ENCODE measurements at regions not wholly inside any gene's neighbourhood (a gene's known extent, or its start where the extent isn't known, plus 50 kb on each side); places are given as distances from the start of the nearest gene placed in this dataset.

DNA sequence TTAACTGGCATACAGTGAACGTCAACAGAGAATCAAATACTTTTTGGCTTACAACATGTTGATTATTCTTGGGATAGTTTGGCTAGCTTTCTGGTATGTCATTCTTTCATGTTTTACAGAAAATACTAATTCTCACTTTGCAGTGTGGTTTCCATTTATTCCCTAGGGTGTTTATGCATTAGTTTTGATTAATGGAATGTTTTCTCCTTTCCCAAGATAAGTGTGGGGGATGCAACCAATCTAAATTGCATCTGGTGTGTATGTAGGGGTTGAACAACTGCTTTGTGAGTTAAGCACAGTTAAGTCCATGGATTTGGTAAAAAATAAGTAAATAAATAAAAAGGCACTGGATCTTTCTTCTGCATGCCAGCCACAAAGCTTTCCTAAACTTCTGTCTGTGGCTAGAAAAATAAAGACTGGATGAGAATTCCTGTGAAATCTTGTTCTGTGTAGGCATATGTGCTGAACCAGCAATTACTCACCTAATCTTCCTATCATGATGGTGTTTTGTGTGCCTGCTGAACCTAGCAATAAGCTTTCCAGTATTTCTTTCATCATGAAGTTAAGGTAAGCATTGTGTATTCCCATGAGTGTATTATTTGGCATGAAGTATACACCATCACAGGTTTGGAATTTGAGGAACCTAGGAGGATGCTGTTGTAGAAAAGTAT, 50.6 kb upstream of the TENM3 start:
- no peaks in the 10 kb centered on the region for H3K9me3 ChIP-seq
- TF ChIP-seq, protein P1, sequence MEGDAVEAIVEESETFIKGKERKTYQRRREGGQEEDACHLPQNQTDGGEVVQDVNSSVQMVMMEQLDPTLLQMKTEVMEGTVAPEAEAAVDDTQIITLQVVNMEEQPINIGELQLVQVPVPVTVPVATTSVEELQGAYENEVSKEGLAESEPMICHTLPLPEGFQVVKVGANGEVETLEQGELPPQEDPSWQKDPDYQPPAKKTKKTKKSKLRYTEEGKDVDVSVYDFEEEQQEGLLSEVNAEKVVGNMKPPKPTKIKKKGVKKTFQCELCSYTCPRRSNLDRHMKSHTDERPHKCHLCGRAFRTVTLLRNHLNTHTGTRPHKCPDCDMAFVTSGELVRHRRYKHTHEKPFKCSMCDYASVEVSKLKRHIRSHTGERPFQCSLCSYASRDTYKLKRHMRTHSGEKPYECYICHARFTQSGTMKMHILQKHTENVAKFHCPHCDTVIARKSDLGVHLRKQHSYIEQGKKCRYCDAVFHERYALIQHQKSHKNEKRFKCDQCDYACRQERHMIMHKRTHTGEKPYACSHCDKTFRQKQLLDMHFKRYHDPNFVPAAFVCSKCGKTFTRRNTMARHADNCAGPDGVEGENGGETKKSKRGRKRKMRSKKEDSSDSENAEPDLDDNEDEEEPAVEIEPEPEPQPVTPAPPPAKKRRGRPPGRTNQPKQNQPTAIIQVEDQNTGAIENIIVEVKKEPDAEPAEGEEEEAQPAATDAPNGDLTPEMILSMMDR (IDR thresholded peaks at IDR 0.05; ENCODE audit: insufficient read depth in 1 of 2, low read depth in 1 of 2, low read length in 1 of 2, severe bottlenecking in 1 of 2, unreplicated experiment in 1 of 2), result no peak
- ChIA-PET POLR2A (no interaction called here), CTCF (no interaction called here)
- H3K27me3 Mint-ChIP-seq (ENCODE audit: insufficient read depth, unreplicated experiment), result no peaks in the 10 kb centered on the region
- no peak overlapping the region for H3K4me3 Mint-ChIP-seq (ENCODE audit: unreplicated experiment)
- H3K36me3 ChIP-seq (ENCODE audit: control insufficient read depth, insufficient read depth, low read length), result no peaks in the 10 kb centered on the region; the same call in 1 of the 2 replicates
- no peaks in the 10 kb centered on the region for H3K27me3 ChIP-seq (replicated peaks; ENCODE audit: control insufficient read depth, insufficient read depth, low read length)
- peaks cover 6% of the 10 kb centered on the region for H3K4me1 Mint-ChIP-seq (ENCODE audit: low read depth, unreplicated experiment)
- H3K4me1 ChIP-seq, result peaks cover 9% of the 10 kb centered on the region
- no peak overlapping the region for H3K27ac Mint-ChIP-seq (ENCODE audit: unreplicated experiment)
- intact Hi-C loops (cut with micrococcal nuclease; ENCODE audit: unreplicated experiment), result no loop called here
- H3K4me3 ChIP-seq (ENCODE audit: low read depth, low read length), result no peak overlapping the region
- DNase-seq, result no peak
- H3K9me3 Mint-ChIP-seq (ENCODE audit: unreplicated experiment), result no peaks in the 10 kb centered on the region
- BruUV-seq (replicated peaks), result no TSS peak
- H3K36me3 Mint-ChIP-seq (ENCODE audit: insufficient read depth, unreplicated experiment), result peaks cover 14% of the 10 kb centered on the region

- TF ChIP-seq, protein P1 (IDR thresholded peaks at IDR 0.05; ENCODE audit: insufficient read depth in 1 of 2, low read depth in 1 of 2, low read length in 1 of 2, severe bottlenecking in 1 of 2, unreplicated experiment in 1 of 2), result no peak
- Mint-ChIP-seq H3K4me1 (ENCODE audit: low read depth, unreplicated experiment) (peaks cover 6% of the 10 kb centered on the region), H3K9me3 (ENCODE audit: unreplicated experiment) (no peaks in the 10 kb centered on the region), H3K4me3 (ENCODE audit: unreplicated experiment) (no peak overlapping the region), H3K36me3 (ENCODE audit: insufficient read depth, unreplicated experiment) (peaks cover 16% of the 10 kb centered on the region), H3K27me3 (ENCODE audit: insufficient read depth, unreplicated experiment) (no peaks in the 10 kb centered on the region), H3K27ac (ENCODE audit: unreplicated experiment) (no peak overlapping the region)
- Histone ChIP-seq H3K9me3 (no peaks in the 10 kb centered on the region), H3K36me3 (ENCODE audit: control insufficient read depth, insufficient read depth, low read length) (no peaks in the 10 kb centered on the region), H3K4me1 (peaks cover 9% of the 10 kb centered on the region), H3K4me3 (ENCODE audit: low read depth, low read length) (no peak overlapping the region), H3K27me3 (replicated peaks; ENCODE audit: control insufficient read depth, insufficient read depth, low read length) (no peaks in the 10 kb centered on the region)
- CTCF ChIA-PET, result no interaction called here
- POLR2A ChIA-PET, result no interaction called here
- no peak for DNase-seq
- BruUV-seq (replicated peaks), result no TSS peak
- intact Hi-C loops (cut with micrococcal nuclease; ENCODE audit: unreplicated experiment), result no loop called here
Measured at GRCh38 chr4:182193311-182193710, 49.9 kb upstream of the TENM3 start.

Small RNA genes in the stretch of these regions (microRNA-seq; reads per million reads assigned to microRNA genes)
- gene MIR1305, result 39.4 reads per million, percentile 64 among the genes with 10 or more reads in this experiment

Measured in Caco-2 (cell line).